Kidney (tissue), 13 donors: ENCODE measurements at regions not wholly inside any gene's neighbourhood (a gene's known extent, or its start where the extent isn't known, plus 50 kb on each side); places are given as distances from the start of the nearest gene placed in this dataset.
A peak's percentile ranks its signal among the peaks of the same experiment; 100 is the strongest.

ENCODE experiments used
- DNase-seq, 5 donors: peaks; one replicate each; pipeline ENCODE4 v3.0.0-alpha.2; 2013 to 2020
- FAIRE-seq: peaks from 2 replicates; lab custom pipeline; 2012; peaks lifted over from hg19 to GRCh38; lab: Jason Lieb, UNC
- H3K27ac ChIP-seq, 2 donors: one replicate each; pipeline ENCODE4 v1.7.0; 2013; ENCODE audit warnings: low read depth in 2 of 2, low read length in 2 of 2, inconsistent platforms in 1 of 2
- H3K27me3 ChIP-seq: one replicate; pipeline ENCODE4 v1.7.1; 2013; ENCODE audit warnings: low read length, inconsistent platforms; ENCODE audit not compliant: control insufficient read depth, insufficient read depth
- H3K36me3 ChIP-seq, 3 donors: one replicate each; pipeline versions ENCODE4 v1.7.0 to v1.7.1; 2013; ENCODE audit warnings: low read length in 3 of 3, control low read depth in 1 of 3, inconsistent platforms in 1 of 3; ENCODE audit not compliant: insufficient read depth in 3 of 3, control insufficient read depth in 2 of 3
- H3K4me1 ChIP-seq, 3 donors: one replicate each; pipeline versions ENCODE4 v1.7.0 to v1.7.1; 2013; ENCODE audit warnings: low read length in 3 of 3, inconsistent platforms in 1 of 3, low read depth in 1 of 3; ENCODE audit not compliant: control insufficient read depth in 2 of 3, insufficient read depth in 2 of 3
- H3K4me3 ChIP-seq, 3 donors: one replicate each; pipeline versions ENCODE4 v1.7.0 to v1.8.1; 2013; ENCODE audit warnings: low read length in 3 of 3, control low read depth in 1 of 3, inconsistent platforms in 1 of 3
- H3K9ac ChIP-seq, 3 donors: one replicate each; pipeline versions ENCODE4 v1.7.0 to v1.7.1; 2013; ENCODE audit warnings: low read length in 3 of 3, control low read depth in 1 of 3, inconsistent platforms in 1 of 3
- H3K9me3 ChIP-seq, 3 donors: one replicate each; pipeline versions ENCODE4 v1.7.0 to v1.7.1; 2013; ENCODE audit warnings: low read length in 3 of 3, control low read depth in 1 of 3, inconsistent platforms in 1 of 3; ENCODE audit not compliant: control insufficient read depth in 2 of 3, insufficient read depth in 1 of 3
- intact Hi-C: fragments of 100-400 bp; cut with DNase I; formaldehyde crosslinking; loops from one replicate; pipeline ENCODE4 v1.11.1; 2022
- TF ChIP-seq, protein P1 (sequence below): IDR thresholded peaks from 3 replicates; pipeline ENCODE4 v1.5.1; 2012; ENCODE audit warnings: mild to moderate bottlenecking, moderate library complexity, borderline replicate concordance; ENCODE audit not compliant: insufficient read depth; ENCODE audit errors: extremely low read depth
- donor health status: control.
- donor health status: control.
- donor health status: control.
- donor health status: control.
- donor health status: control.
- donor health status: DM: yes; HTN: yes; CAD: no.
- donor health status: Normal renal cell carcinoma (clear cell type).

DNA sequence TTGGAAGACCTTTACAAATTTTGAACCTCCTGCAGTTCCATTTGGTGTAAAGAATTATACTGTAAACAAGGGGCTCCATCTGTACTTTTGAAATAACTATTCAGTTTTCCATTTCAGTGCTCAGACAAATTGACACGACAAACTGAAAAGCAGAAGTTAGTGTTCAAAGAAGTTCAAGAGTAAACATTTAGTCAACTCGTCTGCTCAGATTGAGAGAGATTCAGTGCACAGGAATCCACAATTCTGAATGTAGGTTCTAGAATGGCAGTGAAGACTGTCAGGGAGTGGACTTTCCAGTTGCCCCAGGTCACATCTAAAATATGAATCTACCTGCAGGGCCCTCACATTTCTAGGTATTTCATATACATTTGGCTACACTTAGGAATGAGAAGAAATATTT, 322.3 kb upstream of the TCF4 start:
- H3K27ac ChIP-seq: no peak overlapping the region
- peaks cover 0 to 8% (median 0%) of the 10 kb centered on the region in 3 donors for H3K4me1 ChIP-seq
- H3K4me3 ChIP-seq: no peak overlapping the region
- no peak for FAIRE-seq
- no peaks in the 10 kb centered on the region for H3K36me3 ChIP-seq
- H3K9ac ChIP-seq: no peak overlapping the region
- intact Hi-C loops: no loop called here
- H3K9me3 ChIP-seq: no peaks in the 10 kb centered on the region
- TF ChIP-seq, protein P1, sequence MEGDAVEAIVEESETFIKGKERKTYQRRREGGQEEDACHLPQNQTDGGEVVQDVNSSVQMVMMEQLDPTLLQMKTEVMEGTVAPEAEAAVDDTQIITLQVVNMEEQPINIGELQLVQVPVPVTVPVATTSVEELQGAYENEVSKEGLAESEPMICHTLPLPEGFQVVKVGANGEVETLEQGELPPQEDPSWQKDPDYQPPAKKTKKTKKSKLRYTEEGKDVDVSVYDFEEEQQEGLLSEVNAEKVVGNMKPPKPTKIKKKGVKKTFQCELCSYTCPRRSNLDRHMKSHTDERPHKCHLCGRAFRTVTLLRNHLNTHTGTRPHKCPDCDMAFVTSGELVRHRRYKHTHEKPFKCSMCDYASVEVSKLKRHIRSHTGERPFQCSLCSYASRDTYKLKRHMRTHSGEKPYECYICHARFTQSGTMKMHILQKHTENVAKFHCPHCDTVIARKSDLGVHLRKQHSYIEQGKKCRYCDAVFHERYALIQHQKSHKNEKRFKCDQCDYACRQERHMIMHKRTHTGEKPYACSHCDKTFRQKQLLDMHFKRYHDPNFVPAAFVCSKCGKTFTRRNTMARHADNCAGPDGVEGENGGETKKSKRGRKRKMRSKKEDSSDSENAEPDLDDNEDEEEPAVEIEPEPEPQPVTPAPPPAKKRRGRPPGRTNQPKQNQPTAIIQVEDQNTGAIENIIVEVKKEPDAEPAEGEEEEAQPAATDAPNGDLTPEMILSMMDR: no peak
- DNase-seq: no peak
- no peaks in the 10 kb centered on the region for H3K27me3 ChIP-seq

DNA sequence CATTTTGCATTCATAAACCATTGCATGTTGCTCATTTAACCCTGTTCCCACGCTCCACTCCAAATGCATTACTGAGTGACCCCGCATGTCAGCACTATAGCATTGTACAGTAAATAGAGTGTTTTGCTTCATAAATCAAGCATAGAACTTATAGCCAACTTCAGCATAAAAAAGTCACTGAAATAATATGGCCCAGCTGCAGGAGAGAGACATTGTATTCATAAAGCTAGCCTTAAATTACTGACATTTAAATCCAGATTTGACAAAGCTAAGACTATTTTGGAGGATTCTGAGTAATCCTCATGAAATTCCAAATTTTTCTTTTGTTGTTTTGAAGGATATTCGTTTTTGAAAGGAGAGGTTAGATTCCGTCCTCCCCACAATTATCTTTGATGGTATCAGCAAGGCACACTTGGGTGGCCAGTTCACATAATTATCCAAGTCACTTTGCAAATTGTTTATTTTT, 320.9 kb upstream of the TCF4 start:
- H3K27me3 ChIP-seq: no peaks in the 10 kb centered on the region
- H3K4me3 ChIP-seq: no peak overlapping the region
- no peak overlapping the region for H3K27ac ChIP-seq
- TF ChIP-seq, protein P1: no peak
- no peaks in the 10 kb centered on the region for H3K9me3 ChIP-seq
- no peak overlapping the region for H3K9ac ChIP-seq
- H3K36me3 ChIP-seq: no peaks in the 10 kb centered on the region
- peaks cover 0 to 8% (median 0%) of the 10 kb centered on the region in 3 donors for H3K4me1 ChIP-seq
- intact Hi-C loops: no loop called here
- no peak for FAIRE-seq
- DNase-seq: peak in 3 of 5 donors; percentile 52 to 92 (median 79)

DNA sequence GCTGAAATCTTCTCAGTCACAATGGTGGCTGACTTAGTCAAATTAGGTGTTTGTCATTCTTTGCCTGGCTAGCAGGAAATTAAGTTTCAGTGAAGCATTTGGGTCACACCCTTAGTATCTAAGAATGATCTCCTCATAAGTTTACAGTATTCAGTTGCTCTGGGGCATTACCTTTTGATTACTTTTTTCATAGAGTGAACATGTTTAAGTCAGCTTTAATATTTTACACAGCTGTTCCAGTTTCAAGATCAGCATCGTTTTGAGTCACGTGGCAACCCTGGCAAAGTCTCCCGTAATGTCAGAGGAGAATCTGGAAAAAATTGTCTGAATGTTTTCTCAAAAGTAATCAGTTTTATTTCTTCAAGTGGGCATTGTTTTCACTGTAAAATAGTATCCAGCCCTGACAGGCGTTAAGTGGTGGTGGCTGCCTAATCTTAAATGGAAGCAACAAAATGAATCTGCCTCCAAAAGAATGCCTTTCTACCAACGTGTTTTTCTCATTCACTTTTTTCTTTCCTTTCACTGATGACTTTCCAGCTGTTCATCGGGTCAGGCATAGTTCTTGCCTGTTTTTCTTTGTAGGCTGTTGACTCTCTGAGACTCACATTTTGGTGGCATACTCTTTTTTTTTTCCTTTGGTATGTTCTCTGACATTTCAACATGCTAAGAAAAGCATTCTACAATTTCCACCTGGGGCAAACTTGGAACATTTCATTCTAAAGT, 319.6 kb upstream of the TCF4 start:
- H3K9me3 ChIP-seq: no peaks in the 10 kb centered on the region
- no peak for FAIRE-seq
- H3K27me3 ChIP-seq: no peaks in the 10 kb centered on the region
- no peak overlapping the region for H3K27ac ChIP-seq
- peaks cover 0 to 8% (median 0%) of the 10 kb centered on the region in 3 donors for H3K4me1 ChIP-seq
- intact Hi-C loops: no loop called here
- TF ChIP-seq, protein P1: no peak
- H3K9ac ChIP-seq: no peak overlapping the region
- H3K36me3 ChIP-seq: no peaks in the 10 kb centered on the region
- DNase-seq: peak in 1 of 5 donors; percentile 13
- H3K4me3 ChIP-seq: no peak overlapping the region
